Heart left ventricle (tissue), 16 donors: ENCODE measurements at regions not wholly inside any gene's neighbourhood (a gene's known extent, or its start where the extent isn't known, plus 50 kb on each side); places are given as distances from the start of the nearest gene placed in this dataset.

Experiments used
- ATAC-seq, 4 donors: fragments of 200-7000 bp; cut with Tn5 transposase; one replicate each; pipeline ENCODE4 v1.9.1; 2020 to 2022; ENCODE audit warnings: moderate library complexity in 4 of 4, mild to moderate bottlenecking in 3 of 4, moderate number of reproducible peaks in 1 of 4
- DNase-seq, 5 donors: peaks; one replicate each; pipeline ENCODE4 v3.0.0-alpha.2; 2020
- H3K27ac ChIP-seq, 12 donors: fragments of 200-600 bp; sonication (generic) in 4 of 12; one replicate each; pipeline versions ENCODE4 v1.5.0 to v1.8.0; 2016 to 2022; ENCODE audit warnings: mild to moderate bottlenecking in 2 of 12
- H3K27me3 ChIP-seq, 9 donors: fragments of 200-600 bp; sonication (generic) in 2 of 9; one replicate each; pipeline versions ENCODE4 v1.5.1 to v1.8.0; 2016 to 2022; ENCODE audit warnings: mild to moderate bottlenecking in 3 of 9
- H3K36me3 ChIP-seq, 9 donors: fragments of 200-600 bp; sonication (generic) in 2 of 9; one replicate each; pipeline versions ENCODE4 v1.5.0 to v1.8.0; 2018 to 2022; ENCODE audit warnings: mild to moderate bottlenecking in 2 of 9
- H3K4me1 ChIP-seq, 12 donors: fragments of 200-600 bp; sonication (generic) in 4 of 12; one replicate each; pipeline versions ENCODE4 v1.5.0 to v1.8.0; 2016 to 2022; ENCODE audit warnings: mild to moderate bottlenecking in 3 of 12
- H3K4me3 ChIP-seq, 12 donors: fragments of 200-600 bp; sonication (generic) in 4 of 12; one replicate each; pipeline versions ENCODE4 v1.5.0 to v1.8.0; 2017 to 2022; ENCODE audit warnings: mild to moderate bottlenecking in 9 of 12, moderate library complexity in 4 of 12
- H3K9me3 ChIP-seq, 12 donors: fragments of 200-600 bp; sonication (generic) in 4 of 12; one replicate each; pipeline versions ENCODE4 v1.5.0 to v1.8.0; 2016 to 2022; ENCODE audit warnings: mild to moderate bottlenecking in 1 of 12
- POLR2A ChIP-seq, 2 donors: fragments of 450-650 bp; IDR thresholded peaks; one replicate each; pipeline ENCODE4 v1.6.1; 2017; ENCODE audit warnings: antibody characterized with exemption in 2 of 2, mild to moderate bottlenecking in 2 of 2, moderate library complexity in 2 of 2
- WGBS, 4 donors: extraction: QIAGEN DNeasy Blood & Tissue Kit in 2 of 4; methylation state at CpG; one replicate each; pipeline versions ENCODE4 v1.1.5 to v1.1.7; 2013 to 2018; 5-methylcytosine and 5-hydroxymethylcytosine counted together
- intact Hi-C, 10 donors: fragments of 100-400 bp; cut with DNase I; formaldehyde crosslinking; loops; one replicate each; pipeline versions ENCODE4 v1.11.1 to v1.14.2; 2022
- TF ChIP-seq, protein P1 (sequence below), 12 donors: fragments of 200-600 bp; sonication (generic) in 4 of 12; IDR thresholded peaks; one replicate each; pipeline versions ENCODE4 v1.5.0 to v1.8.0; 2018 to 2022; ENCODE audit warnings: antibody characterized with exemption in 12 of 12, mild to moderate bottlenecking in 5 of 12
- donor health status: ischemic (EF 13 %, LVEDD 7.1; RV severe dilation, severe dysfunction).
- donor health status: healthy with polysubstance abuse.
- donor health status: DM: no; HTN: yes; CAD: no.
- donor health status: DM: no; HTN: no; CAD: no.
- donor health status: ischemic (EF 25% LVEDD 6.9; RV normal size, moderate dysfunction).
- donor health status: ischemic (EF 25% LVEDD 5.7; RV mildly dilated, moderate dysfunction).
- donor health status: healthy.
- donor health status: DM: yes; HTN: yes; CAD: no.
- donor health status: ischemic (EF 35%, LVEDD 5.7; RV mildly dilated, moderate dysfunction).
- donor health status: nonischemic (EF 11% LVEDD 7.7; RV severe dilation, severe dysfunction).
- donor health status: DM: yes; HTN: yes; CAD: no.
- donor health status: PGD.
- donor health status: ischemic (EF 29% LVEDD 5.4; RV normal size, mild dysfunction).
- donor health status: nonischemic (EF 23%, LVEDD 6.1; RV moderate dilation, normal function).

DNA sequence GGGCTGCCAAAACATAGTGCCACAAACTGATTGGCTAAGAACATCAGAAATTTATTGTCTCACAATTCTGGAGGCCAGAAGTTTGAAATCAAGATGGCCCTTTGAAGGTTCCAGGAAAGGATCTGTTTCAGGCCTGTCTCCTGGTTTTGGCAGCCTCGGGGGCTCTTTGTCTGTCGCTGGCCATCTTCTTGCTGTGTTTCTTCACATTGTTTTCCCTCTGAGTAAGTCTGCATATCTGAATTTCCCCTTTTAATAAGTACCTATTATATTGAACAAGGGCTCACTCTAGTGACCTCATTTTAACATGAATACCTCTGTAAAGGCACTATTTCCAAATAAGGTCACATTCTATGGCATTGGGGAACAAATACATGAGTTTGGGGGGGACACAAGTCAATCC, 467.1 kb upstream of the MGAT4C start:
- no peaks in the 10 kb centered on the region for H3K9me3 ChIP-seq
- WGBS, 4 donors: 55 to 64% (median 59%) methylated on average over 2 of the region's 2 CpGs
- H3K27me3 ChIP-seq: no peaks in the 10 kb centered on the region
- intact Hi-C loops: no loop called here
- no peak overlapping the region for H3K27ac ChIP-seq
- DNase-seq (no peak), ATAC-seq (no peak)
- no peaks in the 10 kb centered on the region for H3K36me3 ChIP-seq
- H3K4me3 ChIP-seq: no peak overlapping the region
- no peaks in the 10 kb centered on the region for H3K4me1 ChIP-seq
- TF ChIP-seq, protein P1, sequence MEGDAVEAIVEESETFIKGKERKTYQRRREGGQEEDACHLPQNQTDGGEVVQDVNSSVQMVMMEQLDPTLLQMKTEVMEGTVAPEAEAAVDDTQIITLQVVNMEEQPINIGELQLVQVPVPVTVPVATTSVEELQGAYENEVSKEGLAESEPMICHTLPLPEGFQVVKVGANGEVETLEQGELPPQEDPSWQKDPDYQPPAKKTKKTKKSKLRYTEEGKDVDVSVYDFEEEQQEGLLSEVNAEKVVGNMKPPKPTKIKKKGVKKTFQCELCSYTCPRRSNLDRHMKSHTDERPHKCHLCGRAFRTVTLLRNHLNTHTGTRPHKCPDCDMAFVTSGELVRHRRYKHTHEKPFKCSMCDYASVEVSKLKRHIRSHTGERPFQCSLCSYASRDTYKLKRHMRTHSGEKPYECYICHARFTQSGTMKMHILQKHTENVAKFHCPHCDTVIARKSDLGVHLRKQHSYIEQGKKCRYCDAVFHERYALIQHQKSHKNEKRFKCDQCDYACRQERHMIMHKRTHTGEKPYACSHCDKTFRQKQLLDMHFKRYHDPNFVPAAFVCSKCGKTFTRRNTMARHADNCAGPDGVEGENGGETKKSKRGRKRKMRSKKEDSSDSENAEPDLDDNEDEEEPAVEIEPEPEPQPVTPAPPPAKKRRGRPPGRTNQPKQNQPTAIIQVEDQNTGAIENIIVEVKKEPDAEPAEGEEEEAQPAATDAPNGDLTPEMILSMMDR (IDR thresholded peaks at IDR 0.05): no peak
- TF ChIP-seq POLR2A (IDR thresholded peaks at IDR 0.05): no peak

DNA sequence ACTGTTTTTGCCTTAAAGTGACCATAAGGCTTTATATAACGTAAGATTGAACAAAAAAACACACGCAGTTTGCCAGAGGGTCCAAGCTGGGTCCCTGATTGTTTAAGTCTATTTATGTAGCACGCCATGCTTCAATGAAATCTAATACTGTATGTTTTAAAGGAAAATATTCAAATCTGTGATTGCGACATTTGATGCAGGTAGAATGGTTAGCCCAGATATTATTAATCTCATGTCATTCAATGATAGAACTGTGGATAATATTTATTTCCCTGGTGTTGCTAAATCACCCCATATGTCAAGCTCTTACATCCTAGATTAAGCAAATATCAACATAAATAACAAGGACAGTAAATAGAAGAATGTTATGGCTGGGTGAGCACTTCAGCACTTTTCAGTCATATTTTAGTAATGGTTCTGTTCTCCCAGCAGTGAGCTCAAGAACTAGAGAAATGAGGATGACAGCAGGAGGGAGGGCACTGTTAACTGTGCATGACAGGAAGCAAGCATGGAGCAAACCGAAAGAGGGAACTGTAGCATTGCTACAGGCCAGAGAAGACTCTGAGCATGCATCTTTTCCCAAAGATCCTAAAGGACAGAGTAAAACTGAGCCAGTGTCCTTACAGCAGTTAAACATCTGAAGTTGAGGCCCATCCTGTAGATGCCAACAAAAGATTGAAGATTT, 465.7 kb upstream of the MGAT4C start:
- Histone ChIP-seq H3K27me3 (no peaks in the 10 kb centered on the region), H3K4me1 (no peaks in the 10 kb centered on the region), H3K9me3 (no peaks in the 10 kb centered on the region), H3K27ac (no peak overlapping the region), H3K4me3 (no peak overlapping the region), H3K36me3 (no peaks in the 10 kb centered on the region)
- intact Hi-C loops: no loop called here
- 83 to 86% (median 84%) methylated on average over 5 of the region's 5 CpGs for WGBS, 4 donors
- DNase-seq (no peak), ATAC-seq (no peak)
- no peak for TF ChIP-seq POLR2A (IDR thresholded peaks at IDR 0.05)
- TF ChIP-seq, protein P1 (IDR thresholded peaks at IDR 0.05): no peak

DNA sequence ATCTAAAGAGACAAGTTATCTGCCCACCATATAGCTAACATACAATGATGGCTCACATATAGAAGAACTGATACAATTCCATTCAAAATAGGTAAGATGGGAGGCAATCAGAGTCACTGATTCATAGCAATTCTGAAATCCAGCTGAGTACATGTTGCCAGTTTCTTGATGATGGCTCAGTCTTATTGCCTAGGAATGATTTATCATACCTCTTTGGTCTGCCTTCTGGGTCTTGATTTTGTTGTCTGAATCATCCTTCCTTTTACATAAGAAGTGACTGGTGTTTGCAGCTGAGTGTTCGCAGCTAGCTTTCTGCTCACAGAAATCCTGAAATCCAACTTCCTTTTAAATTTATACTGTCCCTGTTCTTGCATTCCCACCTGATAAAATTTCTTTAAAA, 463.2 kb upstream of the MGAT4C start:
- 91 to 97% (median 92%) methylated on average over 1 of the region's 1 CpG for WGBS, 4 donors
- TF ChIP-seq, protein P1 (IDR thresholded peaks at IDR 0.05): no peak
- no peak for TF ChIP-seq POLR2A (IDR thresholded peaks at IDR 0.05)
- Histone ChIP-seq H3K27ac (no peak overlapping the region), H3K36me3 (no peaks in the 10 kb centered on the region), H3K4me3 (no peak overlapping the region), H3K27me3 (no peaks in the 10 kb centered on the region), H3K4me1 (no peaks in the 10 kb centered on the region), H3K9me3 (no peaks in the 10 kb centered on the region)
- intact Hi-C loops: no loop called here
- DNase-seq: no peak
- no peak for ATAC-seq

DNA sequence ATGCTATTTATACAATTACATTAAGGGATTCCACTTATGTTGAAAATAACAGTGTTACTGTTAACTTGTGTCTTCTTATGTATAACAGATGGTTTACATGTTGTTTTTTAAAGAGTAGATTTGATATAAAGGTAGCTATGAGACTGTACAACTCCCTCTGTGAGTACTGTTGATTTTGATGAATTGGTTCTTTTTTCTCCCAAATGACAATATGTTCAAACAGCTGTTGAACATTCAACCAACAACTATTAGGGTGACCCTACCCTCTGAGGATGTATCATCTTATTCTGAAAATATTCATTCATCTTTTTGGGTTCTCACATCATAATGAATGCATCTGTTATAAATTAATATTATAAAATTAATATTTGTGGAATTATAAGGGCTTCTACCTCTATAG, 456.9 kb upstream of the MGAT4C start:
- Histone ChIP-seq H3K4me1 (no peaks in the 10 kb centered on the region), H3K27ac (no peak overlapping the region), H3K4me3 (no peak overlapping the region), H3K27me3 (no peaks in the 10 kb centered on the region), H3K36me3 (no peaks in the 10 kb centered on the region), H3K9me3 (peaks cover 0 to 15% (median 0%) of the 10 kb centered on the region in 12 donors)
- no peak for DNase-seq
- no peak for ATAC-seq
- intact Hi-C loops: no loop called here
- TF ChIP-seq, protein P1 (IDR thresholded peaks at IDR 0.05): no peak
- no peak for TF ChIP-seq POLR2A (IDR thresholded peaks at IDR 0.05)
